Effector memory CD4-positive, alpha-beta T cell (primary cell): ENCODE measurements at regions not wholly inside any gene's neighbourhood (a gene's known extent, or its start where the extent isn't known, plus 50 kb on each side); places are given as distances from the start of the nearest gene placed in this dataset.
"Not testable (repeated sequence)": the region's sequence is repeated elsewhere in the genome, so short reads cannot be mapped to it uniquely, and the experiment has no call there.

Experiments used
- DNase-seq, 3 donors: peaks; one replicate each; pipeline ENCODE4 v3.0.0-alpha.2; 2020
- H3K27ac ChIP-seq: 2 replicates; pipeline ENCODE4 v1.7.0; 2013; ENCODE audit warnings: mild to moderate bottlenecking, low read length, moderate library complexity; ENCODE audit not compliant: insufficient read depth, poor library complexity, severe bottlenecking
- H3K27me3 ChIP-seq: replicated peaks from 2 replicates; pipeline ENCODE4 v1.7.0; 2013; ENCODE audit warnings: mild to moderate bottlenecking, low read length; ENCODE audit not compliant: insufficient read depth, control insufficient read depth, poor library complexity, severe bottlenecking
- H3K36me3 ChIP-seq: 2 replicates; pipeline ENCODE4 v1.7.0; 2013; ENCODE audit warnings: mild to moderate bottlenecking, low read length, moderate library complexity; ENCODE audit not compliant: control insufficient read depth, insufficient read depth
- H3K4me1 ChIP-seq: 2 replicates; pipeline ENCODE4 v1.7.0; 2013; ENCODE audit warnings: low read length, mild to moderate bottlenecking; ENCODE audit not compliant: control insufficient read depth, insufficient read depth, poor library complexity, severe bottlenecking
- H3K4me3 ChIP-seq: 2 replicates; pipeline ENCODE4 v1.7.0; 2013; ENCODE audit warnings: low read length, low read depth, mild to moderate bottlenecking; ENCODE audit not compliant: insufficient read depth, poor library complexity, severe bottlenecking
- H3K9me3 ChIP-seq: 2 replicates; pipeline ENCODE4 v1.7.0; 2013; ENCODE audit warnings: mild to moderate bottlenecking, low read length, moderate library complexity; ENCODE audit not compliant: control insufficient read depth

- no peak for DNase-seq
- Histone ChIP-seq H3K27me3 (no peaks in the 10 kb centered on the region), H3K27ac (no peak overlapping the region)
Observed at GRCh38 chr12:89067421-89068187, 284.7 kb downstream of the DUSP6 start.

GRCh38 chr12:89064780-89065179 lies 287.5 kb downstream of the DUSP6 start:
- H3K4me3 ChIP-seq, result no peak overlapping the region
- H3K36me3 ChIP-seq, result no peaks in the 10 kb centered on the region
- no peaks in the 10 kb centered on the region for H3K27me3 ChIP-seq
- no peak overlapping the region for H3K27ac ChIP-seq
- no peaks in the 10 kb centered on the region for H3K4me1 ChIP-seq
- no peaks in the 10 kb centered on the region for H3K9me3 ChIP-seq
- DNase-seq, result no peak

More at GRCh38 chr12:89067421-89068187, 284.7 kb downstream of the DUSP6 start:
- no peaks in the 10 kb centered on the region for H3K9me3 ChIP-seq
- no peaks in the 10 kb centered on the region for H3K36me3 ChIP-seq
- H3K4me3 ChIP-seq, result no peak overlapping the region
- no peaks in the 10 kb centered on the region for H3K4me1 ChIP-seq

GRCh38 chr12:89064151-89064550 lies 288.1 kb downstream of the DUSP6 start:
- no peak for DNase-seq
- Histone ChIP-seq H3K4me1 (no peaks in the 10 kb centered on the region), H3K27me3 (no peaks in the 10 kb centered on the region), H3K4me3 (no peak overlapping the region), H3K9me3 (no peaks in the 10 kb centered on the region), H3K27ac (no peak overlapping the region), H3K36me3 (no peaks in the 10 kb centered on the region)

GRCh38 chr12:89062996-89063395 lies 289.3 kb downstream of the DUSP6 start:
- Histone ChIP-seq H3K9me3 (no peaks in the 10 kb centered on the region), H3K4me3 (no peak overlapping the region), H3K36me3 (no peaks in the 10 kb centered on the region), H3K4me1 (no peaks in the 10 kb centered on the region), H3K27me3 (no peaks in the 10 kb centered on the region), H3K27ac (no peak overlapping the region)
- DNase-seq, result no peak

GRCh38 chr12:89059721-89060541 lies 292.4 kb downstream of the DUSP6 start:
- no peak for DNase-seq
- no peaks in the 10 kb centered on the region for H3K4me1 ChIP-seq
- no peaks in the 10 kb centered on the region for H3K36me3 ChIP-seq
- H3K27ac ChIP-seq, result no peak overlapping the region
- H3K27me3 ChIP-seq, result no peaks in the 10 kb centered on the region
- no peaks in the 10 kb centered on the region for H3K9me3 ChIP-seq
- no peak overlapping the region for H3K4me3 ChIP-seq

GRCh38 chr12:89059056-89059455 lies 293.2 kb downstream of the DUSP6 start:
- H3K9me3 ChIP-seq, result no peaks in the 10 kb centered on the region
- H3K4me1 ChIP-seq, result no peaks in the 10 kb centered on the region
- H3K27ac ChIP-seq, result no peak overlapping the region
- no peak overlapping the region for H3K4me3 ChIP-seq
- no peak for DNase-seq
- no peaks in the 10 kb centered on the region for H3K27me3 ChIP-seq
- H3K36me3 ChIP-seq, result no peaks in the 10 kb centered on the region

- no peaks in the 10 kb centered on the region for H3K27me3 ChIP-seq
- H3K27ac ChIP-seq, result no peak overlapping the region
- no peaks in the 10 kb centered on the region for H3K36me3 ChIP-seq
- H3K4me3 ChIP-seq, result no peak overlapping the region
- DNase-seq, result no peak
- no peaks in the 10 kb centered on the region for H3K4me1 ChIP-seq
- no peaks in the 10 kb centered on the region for H3K9me3 ChIP-seq
Observed at GRCh38 chr12:89058402-89058801, 293.9 kb downstream of the DUSP6 start.

GRCh38 chr12:89053817-89054216 lies 298.5 kb downstream of the DUSP6 start:
- H3K27ac ChIP-seq, H3K27me3 ChIP-seq, H3K36me3 ChIP-seq, DNase-seq, H3K4me1 ChIP-seq, H3K9me3 ChIP-seq, H3K4me3 ChIP-seq: not testable (repeated sequence)

- Histone ChIP-seq H3K4me3 (no peak overlapping the region), H3K36me3 (no peaks in the 10 kb centered on the region), H3K4me1 (no peaks in the 10 kb centered on the region), H3K27me3 (no peaks in the 10 kb centered on the region), H3K9me3 (no peaks in the 10 kb centered on the region), H3K27ac (no peak overlapping the region)
- DNase-seq, result peak in 1 of 3 donors; percentile 0
Observed at GRCh38 chr12:89051065-89051677, 301.1 kb downstream of the DUSP6 start.
